ENCODE measurements at regions not wholly inside any gene's neighbourhood (a gene's known extent, or its start where the extent isn't known, plus 50 kb on each side); places are given as distances from the start of the nearest gene placed in this dataset.

DNA sequence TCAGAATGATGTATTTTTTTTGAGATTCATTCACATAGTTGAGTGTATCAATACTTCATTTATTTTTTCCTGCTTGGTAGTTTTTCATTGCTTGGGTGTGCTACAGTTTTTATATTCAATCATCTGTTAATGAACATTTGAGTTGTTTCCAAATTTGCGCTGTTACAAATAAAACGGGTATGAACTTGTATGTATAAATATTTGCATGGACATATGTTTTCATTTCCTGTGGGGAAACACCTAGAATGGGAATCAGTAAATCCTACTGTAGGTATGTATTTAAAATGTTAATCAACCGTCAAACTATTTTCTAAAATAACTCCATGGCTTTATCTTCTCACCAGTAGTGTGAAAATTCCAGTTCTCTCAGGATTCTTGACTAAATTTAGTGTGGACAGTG lies 826.3 kb downstream of the EFNB2 start:
- no peaks in the 10 kb centered on the region for H3K4me1 ChIP-seq (ENCODE audit: insufficient read depth, low read length, poor library complexity, severe bottlenecking)

DNA sequence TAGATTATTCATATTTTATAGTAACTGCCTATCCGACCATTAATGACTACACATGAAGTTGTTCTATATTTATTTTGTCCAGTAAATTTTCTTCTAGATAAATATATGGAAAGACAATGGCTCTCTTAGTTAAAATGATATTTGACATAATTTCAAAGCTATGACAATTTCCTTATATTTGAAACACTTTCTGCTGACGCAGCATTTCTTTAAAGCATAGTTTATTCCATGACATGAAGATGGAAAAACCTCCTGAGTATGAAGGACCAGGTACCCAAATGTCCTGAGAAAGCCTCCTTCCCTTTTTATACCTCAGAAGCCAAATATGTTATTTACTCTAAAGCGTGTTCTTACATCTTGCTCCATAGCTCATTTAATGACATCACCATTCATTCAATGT lies 831.6 kb downstream of the EFNB2 start:
- no peak for TF ChIP-seq EZH2phosphoT487 (IDR thresholded peaks at IDR 0.05; ENCODE audit: borderline replicate concordance, low read depth, low read length)
- TF ChIP-seq, protein P1, sequence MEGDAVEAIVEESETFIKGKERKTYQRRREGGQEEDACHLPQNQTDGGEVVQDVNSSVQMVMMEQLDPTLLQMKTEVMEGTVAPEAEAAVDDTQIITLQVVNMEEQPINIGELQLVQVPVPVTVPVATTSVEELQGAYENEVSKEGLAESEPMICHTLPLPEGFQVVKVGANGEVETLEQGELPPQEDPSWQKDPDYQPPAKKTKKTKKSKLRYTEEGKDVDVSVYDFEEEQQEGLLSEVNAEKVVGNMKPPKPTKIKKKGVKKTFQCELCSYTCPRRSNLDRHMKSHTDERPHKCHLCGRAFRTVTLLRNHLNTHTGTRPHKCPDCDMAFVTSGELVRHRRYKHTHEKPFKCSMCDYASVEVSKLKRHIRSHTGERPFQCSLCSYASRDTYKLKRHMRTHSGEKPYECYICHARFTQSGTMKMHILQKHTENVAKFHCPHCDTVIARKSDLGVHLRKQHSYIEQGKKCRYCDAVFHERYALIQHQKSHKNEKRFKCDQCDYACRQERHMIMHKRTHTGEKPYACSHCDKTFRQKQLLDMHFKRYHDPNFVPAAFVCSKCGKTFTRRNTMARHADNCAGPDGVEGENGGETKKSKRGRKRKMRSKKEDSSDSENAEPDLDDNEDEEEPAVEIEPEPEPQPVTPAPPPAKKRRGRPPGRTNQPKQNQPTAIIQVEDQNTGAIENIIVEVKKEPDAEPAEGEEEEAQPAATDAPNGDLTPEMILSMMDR (conservative IDR thresholded peaks at IDR 0.05; ENCODE audit: low read length), result no peak
- H3K4me1 ChIP-seq (ENCODE audit: insufficient read depth, low read length, poor library complexity, severe bottlenecking), result no peaks in the 10 kb centered on the region
- ChIA-PET CTCF (ENCODE audit: unreplicated experiment) (no interaction called here), POLR2A (no interaction called here)
- no peak overlapping the region for H3K4me3 ChIP-seq (ENCODE audit: low read depth, low read length, poor library complexity, severe bottlenecking)
- no peaks in the 10 kb centered on the region for H4K20me1 ChIP-seq (ENCODE audit: insufficient read depth, low read length)
- no peak for DNase-seq (ENCODE audit: low spot score)
- H2AFZ ChIP-seq (ENCODE audit: low read length), result no peak overlapping the region
- no TSS peak for BruUV-seq (replicated peaks)
- no peaks in the 10 kb centered on the region for H3K9me3 ChIP-seq (ENCODE audit: low read length)
- intact Hi-C loops (cut with micrococcal nuclease; ENCODE audit: unreplicated experiment), result no loop called here
- no peak overlapping the region for H3K27ac ChIP-seq (ENCODE audit: low read depth, low read length, poor library complexity, severe bottlenecking)
- H3K36me3 ChIP-seq (ENCODE audit: insufficient read depth, low read length), result no peaks in the 10 kb centered on the region
- no peaks in the 10 kb centered on the region for H3K9me2 ChIP-seq (ENCODE audit: insufficient read depth, low read length)
- no peaks in the 10 kb centered on the region for H3K79me2 ChIP-seq (ENCODE audit: insufficient read depth, low read depth, low read length)
- no peak overlapping the region for H3K4me2 ChIP-seq (ENCODE audit: low read length)

More for the DNA sequence above, 826.3 kb downstream of the EFNB2 start:
- Histone ChIP-seq H3K4me2 (ENCODE audit: low read length) (no peak overlapping the region), H3K4me3 (ENCODE audit: low read depth, low read length, poor library complexity, severe bottlenecking) (no peak overlapping the region), H3K36me3 (ENCODE audit: insufficient read depth, low read length) (no peaks in the 10 kb centered on the region), H3K79me2 (ENCODE audit: insufficient read depth, low read depth, low read length) (no peaks in the 10 kb centered on the region), H4K20me1 (ENCODE audit: insufficient read depth, low read length) (no peaks in the 10 kb centered on the region), H3K9me2 (ENCODE audit: insufficient read depth, low read length) (no peaks in the 10 kb centered on the region), H3K27ac (ENCODE audit: low read depth, low read length, poor library complexity, severe bottlenecking) (no peak overlapping the region), H3K9me3 (ENCODE audit: low read length) (no peaks in the 10 kb centered on the region), H2AFZ (ENCODE audit: low read length) (no peak overlapping the region)
- TF ChIP-seq EZH2phosphoT487 (IDR thresholded peaks at IDR 0.05; ENCODE audit: borderline replicate concordance, low read depth, low read length), result no peak
- TF ChIP-seq, protein P1 (conservative IDR thresholded peaks at IDR 0.05; ENCODE audit: low read length), result no peak
- intact Hi-C loops (cut with micrococcal nuclease; ENCODE audit: unreplicated experiment), result no loop called here
- BruUV-seq (replicated peaks), result no TSS peak
- ChIA-PET POLR2A (no interaction called here), CTCF (ENCODE audit: unreplicated experiment) (no interaction called here)
- DNase-seq (ENCODE audit: low spot score), result no peak

DNA sequence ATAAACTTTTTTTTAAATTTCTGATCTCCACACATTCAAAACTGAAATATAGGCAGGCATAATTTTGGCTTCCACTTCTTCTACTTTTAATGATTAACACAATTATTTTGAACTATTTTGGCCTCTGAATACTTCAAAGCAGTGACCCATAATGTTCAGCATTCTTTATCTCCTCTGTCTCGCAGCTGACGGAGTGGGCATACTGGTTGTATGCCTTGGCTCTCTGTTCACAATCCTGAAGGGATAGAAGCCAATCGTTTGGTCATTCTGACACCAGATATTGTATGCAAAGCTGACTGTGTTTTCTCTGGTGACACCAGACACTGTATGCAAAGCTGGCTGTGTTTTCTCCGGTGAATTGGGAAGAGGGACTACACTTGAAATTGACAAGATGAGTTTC lies 833.0 kb downstream of the EFNB2 start:
- no peak overlapping the region for H3K4me3 ChIP-seq (ENCODE audit: low read depth, low read length, poor library complexity, severe bottlenecking)
- H4K20me1 ChIP-seq (ENCODE audit: insufficient read depth, low read length), result no peaks in the 10 kb centered on the region
- no peak overlapping the region for H2AFZ ChIP-seq (ENCODE audit: low read length)
- H3K9me2 ChIP-seq (ENCODE audit: insufficient read depth, low read length), result no peaks in the 10 kb centered on the region
- POLR2A ChIA-PET, result no interaction called here
- H3K4me1 ChIP-seq (ENCODE audit: insufficient read depth, low read length, poor library complexity, severe bottlenecking), result no peaks in the 10 kb centered on the region
- no peak overlapping the region for H3K4me2 ChIP-seq (ENCODE audit: low read length)
- H3K9me3 ChIP-seq (ENCODE audit: low read length), result no peaks in the 10 kb centered on the region
- no peak overlapping the region for H3K27ac ChIP-seq (ENCODE audit: low read depth, low read length, poor library complexity, severe bottlenecking)
- BruUV-seq (replicated peaks), result no TSS peak
- intact Hi-C loops (cut with micrococcal nuclease; ENCODE audit: unreplicated experiment), result no loop called here
- DNase-seq (ENCODE audit: low spot score), result no peak
- no peak for TF ChIP-seq EZH2phosphoT487 (IDR thresholded peaks at IDR 0.05; ENCODE audit: borderline replicate concordance, low read depth, low read length)
- TF ChIP-seq, protein P1 (conservative IDR thresholded peaks at IDR 0.05; ENCODE audit: low read length), result no peak
- H3K36me3 ChIP-seq (ENCODE audit: insufficient read depth, low read length), result no peaks in the 10 kb centered on the region
- CTCF ChIA-PET (ENCODE audit: unreplicated experiment), result no interaction called here
- H3K79me2 ChIP-seq (ENCODE audit: insufficient read depth, low read depth, low read length), result no peaks in the 10 kb centered on the region

Data from OCI-LY7 (cell line).